ENCODE measurements at regions not wholly inside any gene's neighbourhood (a gene's known extent, or its start where the extent isn't known, plus 50 kb on each side); places are given as distances from the start of the nearest gene placed in this dataset.

- DNase-seq (ENCODE audit: low spot score), result no peak
Observed at GRCh38 chr7:41633690-41634089, 69.2 kb downstream of the INHBA start.

GRCh38 chr7:41630741-41631140 is 72.1 kb downstream of the INHBA start:
- no peak for DNase-seq (ENCODE audit: low spot score)

GRCh38 chr7:41629711-41630111 is 73.2 kb downstream of the INHBA start:
- DNase-seq (ENCODE audit: low spot score), result no peak

- DNase-seq (ENCODE audit: low spot score), result no peak
Observed at GRCh38 chr7:41628901-41629300, 74.0 kb downstream of the INHBA start.

- no peak for DNase-seq (ENCODE audit: low spot score)
Observed at GRCh38 chr7:41627645-41628298, 75.1 kb downstream of the INHBA start.

- no peak for DNase-seq (ENCODE audit: low spot score)
Observed at GRCh38 chr7:41624818-41625217, 78.1 kb downstream of the INHBA start.

GRCh38 chr7:41621953-41622831 is 80.7 kb downstream of the INHBA start:
- no peak for DNase-seq (ENCODE audit: low spot score)

- DNase-seq (ENCODE audit: low spot score), result no peak
Observed at GRCh38 chr7:41617987-41618386, 84.9 kb downstream of the INHBA start.

- DNase-seq (ENCODE audit: low spot score), result no peak
Observed at GRCh38 chr7:41612798-41613197, 90.1 kb downstream of the INHBA start.

- DNase-seq (ENCODE audit: low spot score), result no peak
Observed at GRCh38 chr7:41612386-41612785, 90.5 kb downstream of the INHBA start.

GRCh38 chr7:41608447-41608846 is 94.4 kb downstream of the INHBA start:
- DNase-seq (ENCODE audit: low spot score), result no peak

GRCh38 chr7:41603985-41604384 is 98.9 kb downstream of the INHBA start:
- no peak for DNase-seq (ENCODE audit: low spot score)

GRCh38 chr7:41599760-41600159 is 103.1 kb downstream of the INHBA start:
- DNase-seq (ENCODE audit: low spot score), result no peak

- DNase-seq (ENCODE audit: low spot score), result no peak
Observed at GRCh38 chr7:41592794-41593193, 110.1 kb downstream of the INHBA start.

- DNase-seq (ENCODE audit: low spot score), result no peak
Observed at GRCh38 chr7:41592236-41592635, 110.7 kb downstream of the INHBA start.

GRCh38 chr7:41590986-41591385 is 111.9 kb downstream of the INHBA start:
- DNase-seq (ENCODE audit: low spot score), result no peak

- DNase-seq (ENCODE audit: low spot score), result no peak
Observed at GRCh38 chr7:41588341-41588740, 114.5 kb downstream of the INHBA start.

- DNase-seq (ENCODE audit: low spot score), result no peak
Observed at GRCh38 chr7:41586931-41587640, 115.8 kb downstream of the INHBA start.

GRCh38 chr7:41584746-41585145 is 118.1 kb downstream of the INHBA start:
- DNase-seq (ENCODE audit: low spot score), result no peak

GRCh38 chr7:41582116-41582515 is 120.8 kb downstream of the INHBA start:
- no peak for DNase-seq (ENCODE audit: low spot score)

GRCh38 chr7:41581041-41581440 is 121.8 kb downstream of the INHBA start:
- DNase-seq (ENCODE audit: low spot score), result no peak

GRCh38 chr7:41579961-41580935 is 122.6 kb downstream of the INHBA start:
- no peak for DNase-seq (ENCODE audit: low spot score)

Data from pons (tissue), 1 donor.